HG02885 (cell line): ENCODE measurements at regions not wholly inside any gene's neighbourhood (a gene's known extent, or its start where the extent isn't known, plus 50 kb on each side); places are given as distances from the start of the nearest gene placed in this dataset.
"Not testable (repeated sequence)": the region's sequence is repeated elsewhere in the genome, so short reads cannot be mapped to it uniquely, and the experiment has no call there.

Source experiments
- ATAC-seq: cut with Tn5 transposase; IDR thresholded peaks from one replicate; pipeline ENCODE4 v1.9.1; 2021; ENCODE audit warnings: mild to moderate bottlenecking; ENCODE audit not compliant: unreplicated experiment, poor library complexity

- no peak for ATAC-seq
Observed at GRCh38 chr2:82964341-82964740, 1494.7 kb downstream of the SUCLG1 start.

- no peak for ATAC-seq
Observed at GRCh38 chr2:82959727-82960126, 1499.4 kb downstream of the SUCLG1 start.

- no peak for ATAC-seq
Observed at GRCh38 chr2:82954868-82955267, 1504.2 kb downstream of the SUCLG1 start.

- ATAC-seq, result no peak
Observed at GRCh38 chr2:82939211-82939610, 1519.9 kb downstream of the SUCLG1 start.

- not testable (repeated sequence) for ATAC-seq
Observed at GRCh38 chr2:82938321-82938845, 1520.7 kb downstream of the SUCLG1 start.

- no peak for ATAC-seq
Observed at GRCh38 chr2:82913566-82913965, 1545.5 kb downstream of the SUCLG1 start.

GRCh38 chr2:82896117-82896516 lies 1563.0 kb downstream of the SUCLG1 start:
- ATAC-seq, result no peak

- no peak for ATAC-seq
Observed at GRCh38 chr2:82893190-82893589, 1565.9 kb downstream of the SUCLG1 start.

GRCh38 chr2:82879803-82880202 lies 1579.3 kb downstream of the SUCLG1 start:
- no peak for ATAC-seq

GRCh38 chr2:82875858-82876257 lies 1583.2 kb downstream of the SUCLG1 start:
- no peak for ATAC-seq

GRCh38 chr2:82857967-82858366 lies 1601.1 kb downstream of the SUCLG1 start:
- no peak for ATAC-seq

GRCh38 chr2:82853299-82853698 lies 1605.8 kb downstream of the SUCLG1 start:
- ATAC-seq, result no peak

- no peak for ATAC-seq
Observed at GRCh38 chr2:82852787-82853186, 1606.3 kb downstream of the SUCLG1 start.

- ATAC-seq, result no peak
Observed at GRCh38 chr2:82848285-82848684, 1610.8 kb downstream of the SUCLG1 start.

- no peak for ATAC-seq
Observed at GRCh38 chr2:82839036-82839435, 1620.0 kb downstream of the SUCLG1 start.

- no peak for ATAC-seq
Observed at GRCh38 chr2:82837588-82838304, 1621.3 kb downstream of the SUCLG1 start.

- no peak for ATAC-seq
Observed at GRCh38 chr2:82834893-82835292, 1624.2 kb downstream of the SUCLG1 start.

GRCh38 chr2:82827426-82827825 lies 1631.7 kb downstream of the SUCLG1 start:
- ATAC-seq, result no peak

- ATAC-seq, result no peak
Observed at GRCh38 chr2:82826437-82826836, 1632.6 kb downstream of the SUCLG1 start.

GRCh38 chr2:82825410-82826090 lies 1633.5 kb downstream of the SUCLG1 start:
- ATAC-seq, result no peak

- no peak for ATAC-seq
Observed at GRCh38 chr2:82823892-82824291, 1635.2 kb downstream of the SUCLG1 start.

GRCh38 chr2:82819951-82820350 lies 1639.1 kb downstream of the SUCLG1 start:
- no peak for ATAC-seq
